RWPE1 (cell line): ENCODE measurements at regions not wholly inside any gene's neighbourhood (a gene's known extent, or its start where the extent isn't known, plus 50 kb on each side); places are given as distances from the start of the nearest gene placed in this dataset.

Experiments used
- CTCF ChIA-PET: fragments of 350-600 bp; sonication (Branson Sonifier 250); formaldehyde crosslinking; extraction: SDS; loops from one replicate; lab custom pipeline; 2021; lab: Yijun Ruan, JAX
- POLR2A ChIA-PET: fragments of 400-600 bp; formaldehyde crosslinking; extraction: SDS; loops from one replicate; lab custom pipeline; 2020; ENCODE audit warnings: antibody characterized with exemption; ENCODE audit not compliant: low non-redundant PET; lab: Yijun Ruan, JAX
- DNase-seq: peaks from one replicate; pipeline ENCODE4 v3.0.0; 2012; ENCODE audit warnings: low spot score
- H3K27ac ChIP-seq: fragments of 450-650 bp; 2 replicates; pipeline ENCODE4 v1.5.1; 2017
- CTCF ChIP-seq: fragments of 450-650 bp; conservative IDR thresholded peaks from 2 replicates; pipeline ENCODE4 v1.5.1; 2017; ENCODE audit warnings: low read depth, mild to moderate bottlenecking

GRCh38 chr3:137205394-137206045, 247.7 kb downstream of the IL20RB start:
- ChIA-PET POLR2A (no interaction called here), CTCF (interaction anchor here (0.5 to 0.6 kb wide), 2 partner anchors 136 to 249 kb away, joined by 3 to 4 read pairs; no protein-coding TSS in a partner anchor)
- H3K27ac ChIP-seq: no peak overlapping the region
- no peak for DNase-seq
- no peak for TF ChIP-seq CTCF

- DNase-seq: no peak
- CTCF ChIA-PET: no interaction called here
- H3K27ac ChIP-seq: no peak overlapping the region
- POLR2A ChIA-PET: no interaction called here
- TF ChIP-seq CTCF: no peak
Measured at GRCh38 chr3:137207616-137208015, 249.8 kb downstream of the IL20RB start.

- CTCF ChIA-PET: interaction anchor here (0.8 kb wide), 1 partner anchor 385 kb away, joined by 3 read pairs; no protein-coding TSS in a partner anchor
- TF ChIP-seq CTCF: peak; percentile 14; the same call in 1 of the 2 replicates
Measured at GRCh38 chr3:137217733-137218132, 259.9 kb downstream of the IL20RB start.

GRCh38 chr3:137219801-137220445, 262.1 kb downstream of the IL20RB start:
- H3K27ac ChIP-seq: no peak overlapping the region
- TF ChIP-seq CTCF: no peak
- POLR2A ChIA-PET: no interaction called here
- CTCF ChIA-PET: interaction anchor here (0.6 kb wide), 1 partner anchor 53 kb away, joined by 3 read pairs; no protein-coding TSS in a partner anchor
- no peak for DNase-seq

More at GRCh38 chr3:137217733-137218132, 259.9 kb downstream of the IL20RB start:
- DNase-seq: no peak
- H3K27ac ChIP-seq: no peak overlapping the region
- POLR2A ChIA-PET: no interaction called here

- POLR2A ChIA-PET: no interaction called here
Measured at GRCh38 chr3:137222736-137223225, 265.0 kb downstream of the IL20RB start.

More at GRCh38 chr3:137222736-137223225, 265.0 kb downstream of the IL20RB start:
- TF ChIP-seq CTCF: no peak
- CTCF ChIA-PET: no interaction called here
- no peak overlapping the region for H3K27ac ChIP-seq
- DNase-seq: no peak
